Neural cell (in vitro differentiated cells): ENCODE measurements at regions not wholly inside any gene's neighbourhood (a gene's known extent, or its start where the extent isn't known, plus 50 kb on each side); places are given as distances from the start of the nearest gene placed in this dataset.

Source experiments
- CTCF ChIP-seq: fragments of 450-650 bp; IDR thresholded peaks from 2 replicates; pipeline ENCODE4 v1.5.1; 2014; ENCODE audit warnings: antibody characterized with exemption, mild to moderate bottlenecking, moderate library complexity; ENCODE audit not compliant: poor library complexity, severe bottlenecking
- TAF1 ChIP-seq: IDR thresholded peaks from 2 replicates; pipeline ENCODE4 v1.6.1; 2012; ENCODE audit warnings: low read depth

GRCh38 chr5:135205632-135206349, 171.8 kb upstream of the PITX1 start:
- TF ChIP-seq TAF1, result no peak
- no peak for TF ChIP-seq CTCF
